Caco-2 (cell line): ENCODE measurements at regions not wholly inside any gene's neighbourhood (a gene's known extent, or its start where the extent isn't known, plus 50 kb on each side); places are given as distances from the start of the nearest gene placed in this dataset.

ENCODE experiments used
- BruUV-seq: library from RNA; stranded (reverse); fragments of 400-500 nt; replicated peaks from 2 replicates; lab custom pipeline; 2021; lab: Mats Ljungman, UMichigan
- CTCF ChIA-PET: fragments of 300-600 bp; sonication (Branson Sonifier 250); formaldehyde crosslinking; loops from one replicate; lab custom pipeline; 2022; ENCODE audit warnings: antibody characterized with exemption; lab: Charles Lee
- POLR2A ChIA-PET: fragments of 300-600 bp; sonication (Branson Sonifier 250); formaldehyde crosslinking; loops from one replicate; lab custom pipeline; 2022; ENCODE audit warnings: antibody characterized with exemption; lab: Charles Lee
- DNase-seq, 2 experiments: peaks; one replicate each; pipeline versions ENCODE4 v3.0.0 to v3.0.0-alpha.2; 2020 to 2022
- H3K27me3 ChIP-seq: replicated peaks from 2 replicates; pipeline ENCODE4 v1.6.0; 2011; ENCODE audit warnings: low read length; ENCODE audit not compliant: control insufficient read depth, insufficient read depth
- H3K36me3 ChIP-seq: 2 replicates; pipeline ENCODE4 v1.5.1; 2011; ENCODE audit warnings: low read length; ENCODE audit not compliant: control insufficient read depth, insufficient read depth
- H3K4me1 ChIP-seq: fragments of 250-450 bp; sonication (Bioruptor Pico); 2 replicates; pipeline ENCODE4 v1.5.1; 2020; ENCODE audit warnings: mild to moderate bottlenecking
- H3K4me3 ChIP-seq: 2 replicates; pipeline ENCODE4 v1.5.1; 2011; ENCODE audit warnings: low read depth, mild to moderate bottlenecking, control low read depth, low read length
- H3K9me3 ChIP-seq: fragments of 250-450 bp; sonication (Bioruptor Pico); 2 replicates; pipeline ENCODE4 v1.5.1; 2020; ENCODE audit warnings: mild to moderate bottlenecking, moderate library complexity
- H3K27ac Mint-ChIP-seq: one replicate; pipeline ENCODE4 v1.8.0; 2022; ENCODE audit warnings: mixed read lengths; ENCODE audit not compliant: unreplicated experiment
- H3K27me3 Mint-ChIP-seq: one replicate; pipeline ENCODE4 v1.8.0; 2022; ENCODE audit warnings: mixed read lengths; ENCODE audit not compliant: insufficient read depth, unreplicated experiment
- H3K36me3 Mint-ChIP-seq: one replicate; pipeline ENCODE4 v1.8.0; 2022; ENCODE audit warnings: mild to moderate bottlenecking, mixed read lengths; ENCODE audit not compliant: insufficient read depth, unreplicated experiment
- H3K4me1 Mint-ChIP-seq: one replicate; pipeline ENCODE4 v1.8.0; 2022; ENCODE audit warnings: low read depth, mixed read lengths; ENCODE audit not compliant: unreplicated experiment
- H3K4me3 Mint-ChIP-seq: one replicate; pipeline ENCODE4 v1.8.0; 2022; ENCODE audit warnings: mild to moderate bottlenecking, moderate library complexity, mixed read lengths; ENCODE audit not compliant: unreplicated experiment
- H3K9me3 Mint-ChIP-seq: one replicate; pipeline ENCODE4 v1.8.0; 2022; ENCODE audit warnings: mixed read lengths; ENCODE audit not compliant: unreplicated experiment
- intact Hi-C: fragments of 100-400 bp; cut with micrococcal nuclease; formaldehyde crosslinking; loops from one replicate; pipeline ENCODE4 v1.10.0; 2022; ENCODE audit not compliant: unreplicated experiment
- TF ChIP-seq, protein P1 (sequence below), 2 experiments: fragments of 200-600 bp in 1 of 2; IDR thresholded peaks; 1 replicate in 1 of 2; 2 replicates in 1 of 2; pipeline versions ENCODE4 v1.5.1 to v1.8.0; 2011 to 2022; ENCODE audit warnings: antibody characterized with exemption in 1 of 2, control low read depth in 1 of 2, inconsistent platforms in 1 of 2, low read depth in 1 of 2, low read length in 1 of 2, mild to moderate bottlenecking in 1 of 2, moderate library complexity in 1 of 2; ENCODE audit not compliant: insufficient read depth in 1 of 2, severe bottlenecking in 1 of 2, unreplicated experiment in 1 of 2

- Histone ChIP-seq H3K9me3 (peaks cover 12% of the 10 kb centered on the region; the same call in 1 of the 2 replicates), H3K4me1 (no peaks in the 10 kb centered on the region), H3K36me3 (no peaks in the 10 kb centered on the region), H3K27me3 (no peaks in the 10 kb centered on the region), H3K4me3 (no peak overlapping the region)
- Mint-ChIP-seq H3K36me3 (no peaks in the 10 kb centered on the region), H3K27ac (no peak overlapping the region), H3K27me3 (peaks cover 3% of the 10 kb centered on the region), H3K9me3 (peaks cover 11% of the 10 kb centered on the region), H3K4me1 (no peaks in the 10 kb centered on the region), H3K4me3 (no peak overlapping the region)
- no peak for DNase-seq
- TF ChIP-seq, protein P1, sequence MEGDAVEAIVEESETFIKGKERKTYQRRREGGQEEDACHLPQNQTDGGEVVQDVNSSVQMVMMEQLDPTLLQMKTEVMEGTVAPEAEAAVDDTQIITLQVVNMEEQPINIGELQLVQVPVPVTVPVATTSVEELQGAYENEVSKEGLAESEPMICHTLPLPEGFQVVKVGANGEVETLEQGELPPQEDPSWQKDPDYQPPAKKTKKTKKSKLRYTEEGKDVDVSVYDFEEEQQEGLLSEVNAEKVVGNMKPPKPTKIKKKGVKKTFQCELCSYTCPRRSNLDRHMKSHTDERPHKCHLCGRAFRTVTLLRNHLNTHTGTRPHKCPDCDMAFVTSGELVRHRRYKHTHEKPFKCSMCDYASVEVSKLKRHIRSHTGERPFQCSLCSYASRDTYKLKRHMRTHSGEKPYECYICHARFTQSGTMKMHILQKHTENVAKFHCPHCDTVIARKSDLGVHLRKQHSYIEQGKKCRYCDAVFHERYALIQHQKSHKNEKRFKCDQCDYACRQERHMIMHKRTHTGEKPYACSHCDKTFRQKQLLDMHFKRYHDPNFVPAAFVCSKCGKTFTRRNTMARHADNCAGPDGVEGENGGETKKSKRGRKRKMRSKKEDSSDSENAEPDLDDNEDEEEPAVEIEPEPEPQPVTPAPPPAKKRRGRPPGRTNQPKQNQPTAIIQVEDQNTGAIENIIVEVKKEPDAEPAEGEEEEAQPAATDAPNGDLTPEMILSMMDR (IDR thresholded peaks at IDR 0.05; ENCODE audit: insufficient read depth in 1 of 2, low read depth in 1 of 2, low read length in 1 of 2, severe bottlenecking in 1 of 2, unreplicated experiment in 1 of 2): no peak
- CTCF ChIA-PET: no interaction called here
- POLR2A ChIA-PET: no interaction called here
- no TSS peak for BruUV-seq
- intact Hi-C loops: no loop called here
Measured at GRCh38 chr5:118208031-118208453, 780.3 kb downstream of the DTWD2 start.

GRCh38 chr5:118199801-118200200, 788.5 kb downstream of the DTWD2 start:
- BruUV-seq: no TSS peak
- Histone ChIP-seq H3K4me1 (no peaks in the 10 kb centered on the region), H3K4me3 (no peak overlapping the region), H3K9me3 (no peaks in the 10 kb centered on the region), H3K36me3 (no peaks in the 10 kb centered on the region), H3K27me3 (no peaks in the 10 kb centered on the region)
- ChIA-PET POLR2A (no interaction called here), CTCF (no interaction called here)
- intact Hi-C loops: no loop called here
- TF ChIP-seq, protein P1 (IDR thresholded peaks at IDR 0.05; ENCODE audit: insufficient read depth in 1 of 2, low read depth in 1 of 2, low read length in 1 of 2, severe bottlenecking in 1 of 2, unreplicated experiment in 1 of 2): no peak
- Mint-ChIP-seq H3K9me3 (no peaks in the 10 kb centered on the region), H3K4me3 (no peak overlapping the region), H3K27ac (no peak overlapping the region), H3K27me3 (peaks cover 20% of the 10 kb centered on the region), H3K4me1 (no peaks in the 10 kb centered on the region), H3K36me3 (no peaks in the 10 kb centered on the region)
- DNase-seq: no peak

DNA sequence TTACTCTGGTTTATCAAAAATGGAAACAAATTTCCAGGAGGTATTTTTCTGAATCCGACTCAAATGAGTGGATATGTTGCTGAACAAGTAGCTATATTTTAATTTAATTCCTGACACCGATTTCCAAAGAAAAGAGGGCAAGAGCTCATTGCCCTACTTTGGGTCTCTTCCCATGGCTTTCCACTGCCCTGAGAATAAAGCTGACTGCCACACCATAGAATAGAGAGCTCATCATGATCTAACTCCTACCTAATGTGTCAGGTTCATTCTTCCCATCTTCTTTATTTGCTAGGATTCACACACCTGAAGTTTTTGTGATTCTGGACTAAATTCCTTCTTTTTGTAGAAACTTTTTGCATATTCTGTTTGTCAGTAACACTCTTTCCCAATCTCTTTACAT, 792.1 kb downstream of the DTWD2 start:
- no peak overlapping the region for H3K4me3 Mint-ChIP-seq
- no TSS peak for BruUV-seq
- Histone ChIP-seq H3K4me1 (no peaks in the 10 kb centered on the region), H3K36me3 (no peaks in the 10 kb centered on the region), H3K4me3 (no peak overlapping the region), H3K27me3 (no peaks in the 10 kb centered on the region), H3K9me3 (no peaks in the 10 kb centered on the region)
- peaks cover 18% of the 10 kb centered on the region for H3K27me3 Mint-ChIP-seq
- intact Hi-C loops: no loop called here
- H3K4me1 Mint-ChIP-seq: no peaks in the 10 kb centered on the region
- ChIA-PET CTCF (no interaction called here), POLR2A (no interaction called here)
- TF ChIP-seq, protein P1 (IDR thresholded peaks at IDR 0.05; ENCODE audit: insufficient read depth in 1 of 2, low read depth in 1 of 2, low read length in 1 of 2, severe bottlenecking in 1 of 2, unreplicated experiment in 1 of 2): no peak
- H3K9me3 Mint-ChIP-seq: no peaks in the 10 kb centered on the region
- H3K27ac Mint-ChIP-seq: no peak overlapping the region
- DNase-seq: no peak
- no peaks in the 10 kb centered on the region for H3K36me3 Mint-ChIP-seq
